GM21737 (cell line): ENCODE measurements at regions not wholly inside any gene's neighbourhood (a gene's known extent, or its start where the extent isn't known, plus 50 kb on each side); places are given as distances from the start of the nearest gene placed in this dataset.

ENCODE experiments used
- ATAC-seq: cut with Tn5 transposase; IDR thresholded peaks from one replicate; pipeline ENCODE4 v1.9.1; 2021; ENCODE audit warnings: mild to moderate bottlenecking, moderate library complexity; ENCODE audit not compliant: unreplicated experiment

- no peak for ATAC-seq
Observed at GRCh38 chr5:61621202-61621650, 289.2 kb downstream of the ZSWIM6 start.

GRCh38 chr5:61622156-61622555 is 290.1 kb downstream of the ZSWIM6 start:
- ATAC-seq, result no peak

- ATAC-seq, result no peak
Observed at GRCh38 chr5:61623401-61624069, 291.5 kb downstream of the ZSWIM6 start.

GRCh38 chr5:61624553-61625136 is 292.6 kb downstream of the ZSWIM6 start:
- no peak for ATAC-seq

- ATAC-seq, result no peak
Observed at GRCh38 chr5:61625137-61625561, 293.1 kb downstream of the ZSWIM6 start.

- peak; percentile 59 for ATAC-seq
Observed at GRCh38 chr5:61625681-61626621, 293.9 kb downstream of the ZSWIM6 start.

GRCh38 chr5:61626639-61627282 is 294.7 kb downstream of the ZSWIM6 start:
- ATAC-seq, result peak; percentile 39

- ATAC-seq, result no peak
Observed at GRCh38 chr5:61627531-61627930, 295.5 kb downstream of the ZSWIM6 start.

GRCh38 chr5:61630908-61631307 is 298.9 kb downstream of the ZSWIM6 start:
- ATAC-seq, result no peak

- ATAC-seq, result no peak
Observed at GRCh38 chr5:61631438-61631941, 299.4 kb downstream of the ZSWIM6 start.

- ATAC-seq, result no peak
Observed at GRCh38 chr5:61632064-61632463, 300.0 kb downstream of the ZSWIM6 start.

- no peak for ATAC-seq
Observed at GRCh38 chr5:61635271-61635670, 303.2 kb downstream of the ZSWIM6 start.

- no peak for ATAC-seq
Observed at GRCh38 chr5:61637566-61637965, 305.5 kb downstream of the ZSWIM6 start.

- ATAC-seq, result no peak
Observed at GRCh38 chr5:61638476-61638875, 306.4 kb downstream of the ZSWIM6 start.

GRCh38 chr5:61640179-61641021 is 308.3 kb downstream of the ZSWIM6 start:
- no peak for ATAC-seq

GRCh38 chr5:61641748-61642565 is 309.9 kb downstream of the ZSWIM6 start:
- no peak for ATAC-seq

GRCh38 chr5:61647672-61648071 is 315.6 kb downstream of the ZSWIM6 start:
- ATAC-seq, result no peak

GRCh38 chr5:61649231-61649630 is 317.2 kb downstream of the ZSWIM6 start:
- no peak for ATAC-seq

- ATAC-seq, result no peak
Observed at GRCh38 chr5:61649971-61650370, 317.9 kb downstream of the ZSWIM6 start.
